GM19023 (cell line): ENCODE measurements at regions not wholly inside any gene's neighbourhood (a gene's known extent, or its start where the extent isn't known, plus 50 kb on each side); places are given as distances from the start of the nearest gene placed in this dataset.

Experiments used
- ATAC-seq: cut with Tn5 transposase; IDR thresholded peaks from one replicate; pipeline ENCODE4 v1.9.1; 2021; ENCODE audit warnings: mild to moderate bottlenecking, moderate library complexity; ENCODE audit not compliant: unreplicated experiment

GRCh38 chr1:90782046-90782445 lies 64.9 kb upstream of the BARHL2 start:
- no peak for ATAC-seq

- ATAC-seq: no peak
These were observed 64.4 kb upstream of the BARHL2 start for GRCh38 chr1:90781534-90781933.

- no peak for ATAC-seq
These were observed 63.9 kb upstream of the BARHL2 start for GRCh38 chr1:90780981-90781380.

GRCh38 chr1:90779573-90779972 lies 62.5 kb upstream of the BARHL2 start:
- no peak for ATAC-seq

- no peak for ATAC-seq
These were observed 61.4 kb upstream of the BARHL2 start for GRCh38 chr1:90778486-90778885.

- no peak for ATAC-seq
These were observed 56.7 kb upstream of the BARHL2 start for GRCh38 chr1:90773812-90774211.

- ATAC-seq: no peak
These were observed 51.7 kb upstream of the BARHL2 start for GRCh38 chr1:90768826-90769225.

GRCh38 chr1:90768098-90768497 lies 51.0 kb upstream of the BARHL2 start:
- no peak for ATAC-seq
